ENCODE measurements at regions not wholly inside any gene's neighbourhood (a gene's known extent, or its start where the extent isn't known, plus 50 kb on each side); places are given as distances from the start of the nearest gene placed in this dataset.

DNA sequence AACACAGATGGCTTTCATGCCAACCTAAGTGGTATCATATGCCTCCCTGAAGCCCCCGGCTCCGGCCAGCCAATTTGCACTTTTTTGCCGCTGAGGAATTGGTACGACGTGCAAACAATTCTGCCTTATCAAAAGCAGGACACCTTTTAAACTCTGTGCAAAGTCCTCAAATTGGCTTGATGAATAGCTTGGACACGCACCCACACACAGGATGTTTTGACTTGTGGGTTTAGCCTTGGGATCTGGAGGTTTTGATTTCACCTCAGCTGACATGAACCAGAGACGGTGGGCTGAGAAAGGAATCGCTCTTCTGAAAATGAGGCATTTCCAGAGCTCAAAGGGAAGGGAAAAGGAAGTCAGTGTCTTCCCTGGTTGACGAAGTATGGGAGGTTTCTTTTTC lies 110.8 kb upstream of the SHOX start:
- no peak for TF ChIP-seq EZH2 (IDR thresholded peaks at IDR 0.05)
- TF ChIP-seq ZNF274 (IDR thresholded peaks at IDR 0.05; ENCODE audit: low read depth, low read length): no peak
- TF ChIP-seq, protein P1, sequence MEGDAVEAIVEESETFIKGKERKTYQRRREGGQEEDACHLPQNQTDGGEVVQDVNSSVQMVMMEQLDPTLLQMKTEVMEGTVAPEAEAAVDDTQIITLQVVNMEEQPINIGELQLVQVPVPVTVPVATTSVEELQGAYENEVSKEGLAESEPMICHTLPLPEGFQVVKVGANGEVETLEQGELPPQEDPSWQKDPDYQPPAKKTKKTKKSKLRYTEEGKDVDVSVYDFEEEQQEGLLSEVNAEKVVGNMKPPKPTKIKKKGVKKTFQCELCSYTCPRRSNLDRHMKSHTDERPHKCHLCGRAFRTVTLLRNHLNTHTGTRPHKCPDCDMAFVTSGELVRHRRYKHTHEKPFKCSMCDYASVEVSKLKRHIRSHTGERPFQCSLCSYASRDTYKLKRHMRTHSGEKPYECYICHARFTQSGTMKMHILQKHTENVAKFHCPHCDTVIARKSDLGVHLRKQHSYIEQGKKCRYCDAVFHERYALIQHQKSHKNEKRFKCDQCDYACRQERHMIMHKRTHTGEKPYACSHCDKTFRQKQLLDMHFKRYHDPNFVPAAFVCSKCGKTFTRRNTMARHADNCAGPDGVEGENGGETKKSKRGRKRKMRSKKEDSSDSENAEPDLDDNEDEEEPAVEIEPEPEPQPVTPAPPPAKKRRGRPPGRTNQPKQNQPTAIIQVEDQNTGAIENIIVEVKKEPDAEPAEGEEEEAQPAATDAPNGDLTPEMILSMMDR (IDR thresholded peaks at IDR 0.05 in 2 of 3, conservative IDR thresholded peaks at IDR 0.05 in 1 of 3; ENCODE audit: borderline replicate concordance in 1 of 3, insufficient read depth in 1 of 3, low read depth in 2 of 3, low read length in 2 of 3): no peak
- TF ChIP-seq, protein P2, sequence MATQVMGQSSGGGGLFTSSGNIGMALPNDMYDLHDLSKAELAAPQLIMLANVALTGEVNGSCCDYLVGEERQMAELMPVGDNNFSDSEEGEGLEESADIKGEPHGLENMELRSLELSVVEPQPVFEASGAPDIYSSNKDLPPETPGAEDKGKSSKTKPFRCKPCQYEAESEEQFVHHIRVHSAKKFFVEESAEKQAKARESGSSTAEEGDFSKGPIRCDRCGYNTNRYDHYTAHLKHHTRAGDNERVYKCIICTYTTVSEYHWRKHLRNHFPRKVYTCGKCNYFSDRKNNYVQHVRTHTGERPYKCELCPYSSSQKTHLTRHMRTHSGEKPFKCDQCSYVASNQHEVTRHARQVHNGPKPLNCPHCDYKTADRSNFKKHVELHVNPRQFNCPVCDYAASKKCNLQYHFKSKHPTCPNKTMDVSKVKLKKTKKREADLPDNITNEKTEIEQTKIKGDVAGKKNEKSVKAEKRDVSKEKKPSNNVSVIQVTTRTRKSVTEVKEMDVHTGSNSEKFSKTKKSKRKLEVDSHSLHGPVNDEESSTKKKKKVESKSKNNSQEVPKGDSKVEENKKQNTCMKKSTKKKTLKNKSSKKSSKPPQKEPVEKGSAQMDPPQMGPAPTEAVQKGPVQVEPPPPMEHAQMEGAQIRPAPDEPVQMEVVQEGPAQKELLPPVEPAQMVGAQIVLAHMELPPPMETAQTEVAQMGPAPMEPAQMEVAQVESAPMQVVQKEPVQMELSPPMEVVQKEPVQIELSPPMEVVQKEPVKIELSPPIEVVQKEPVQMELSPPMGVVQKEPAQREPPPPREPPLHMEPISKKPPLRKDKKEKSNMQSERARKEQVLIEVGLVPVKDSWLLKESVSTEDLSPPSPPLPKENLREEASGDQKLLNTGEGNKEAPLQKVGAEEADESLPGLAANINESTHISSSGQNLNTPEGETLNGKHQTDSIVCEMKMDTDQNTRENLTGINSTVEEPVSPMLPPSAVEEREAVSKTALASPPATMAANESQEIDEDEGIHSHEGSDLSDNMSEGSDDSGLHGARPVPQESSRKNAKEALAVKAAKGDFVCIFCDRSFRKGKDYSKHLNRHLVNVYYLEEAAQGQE (IDR thresholded peaks at IDR 0.05; ENCODE audit: low read depth): no peak
- TF ChIP-seq, protein P3, sequence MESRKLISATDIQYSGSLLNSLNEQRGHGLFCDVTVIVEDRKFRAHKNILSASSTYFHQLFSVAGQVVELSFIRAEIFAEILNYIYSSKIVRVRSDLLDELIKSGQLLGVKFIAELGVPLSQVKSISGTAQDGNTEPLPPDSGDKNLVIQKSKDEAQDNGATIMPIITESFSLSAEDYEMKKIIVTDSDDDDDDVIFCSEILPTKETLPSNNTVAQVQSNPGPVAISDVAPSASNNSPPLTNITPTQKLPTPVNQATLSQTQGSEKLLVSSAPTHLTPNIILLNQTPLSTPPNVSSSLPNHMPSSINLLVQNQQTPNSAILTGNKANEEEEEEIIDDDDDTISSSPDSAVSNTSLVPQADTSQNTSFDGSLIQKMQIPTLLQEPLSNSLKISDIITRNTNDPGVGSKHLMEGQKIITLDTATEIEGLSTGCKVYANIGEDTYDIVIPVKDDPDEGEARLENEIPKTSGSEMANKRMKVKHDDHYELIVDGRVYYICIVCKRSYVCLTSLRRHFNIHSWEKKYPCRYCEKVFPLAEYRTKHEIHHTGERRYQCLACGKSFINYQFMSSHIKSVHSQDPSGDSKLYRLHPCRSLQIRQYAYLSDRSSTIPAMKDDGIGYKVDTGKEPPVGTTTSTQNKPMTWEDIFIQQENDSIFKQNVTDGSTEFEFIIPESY (IDR thresholded peaks at IDR 0.05; ENCODE audit: extremely low read depth, insufficient replicate concordance, low read length): no peak
- TF ChIP-seq CBX3 (IDR thresholded peaks at IDR 0.05; ENCODE audit: low read depth): no peak
